ENCODE measurements at regions not wholly inside any gene's neighbourhood (a gene's known extent, or its start where the extent isn't known, plus 50 kb on each side); places are given as distances from the start of the nearest gene placed in this dataset.

DNA sequence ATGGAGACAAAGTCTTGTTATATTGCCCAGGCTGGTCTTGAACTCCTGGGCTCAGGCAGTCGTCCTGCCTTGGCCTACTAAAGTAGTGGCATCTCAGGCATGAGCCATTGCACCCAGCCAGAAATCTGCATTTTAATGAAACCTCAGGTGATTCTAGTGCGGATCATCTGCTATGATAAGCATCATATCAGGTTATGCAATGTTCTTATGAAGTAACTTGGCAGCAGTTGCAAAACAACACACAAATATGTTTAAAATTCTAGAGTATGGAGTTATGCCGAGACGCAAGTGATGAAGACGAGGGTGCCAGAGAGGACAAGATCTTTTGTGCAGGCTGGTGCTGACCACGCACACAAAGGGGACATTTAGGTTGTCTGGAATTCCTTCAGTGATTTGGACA is 153.2 kb upstream of the MEF2C start:
- TF ChIP-seq EZH2phosphoT487 (IDR thresholded peaks at IDR 0.05; ENCODE audit: insufficient read depth, low read depth) (no peak), EZH2 (IDR thresholded peaks at IDR 0.05; ENCODE audit: insufficient read depth, poor library complexity, severe bottlenecking) (no peak)
